Caco-2 (cell line): ENCODE measurements at regions not wholly inside any gene's neighbourhood (a gene's known extent, or its start where the extent isn't known, plus 50 kb on each side); places are given as distances from the start of the nearest gene placed in this dataset.

Experiments used
- BruUV-seq: library from RNA; stranded (reverse); fragments of 400-500 nt; replicated peaks from 2 replicates; lab custom pipeline; 2021; lab: Mats Ljungman, UMichigan
- CTCF ChIA-PET: fragments of 300-600 bp; sonication (Branson Sonifier 250); formaldehyde crosslinking; loops from one replicate; lab custom pipeline; 2022; ENCODE audit warnings: antibody characterized with exemption; lab: Charles Lee
- POLR2A ChIA-PET: fragments of 300-600 bp; sonication (Branson Sonifier 250); formaldehyde crosslinking; loops from one replicate; lab custom pipeline; 2022; ENCODE audit warnings: antibody characterized with exemption; lab: Charles Lee
- DNase-seq, 2 experiments: peaks; one replicate each; pipeline versions ENCODE4 v3.0.0 to v3.0.0-alpha.2; 2020 to 2022
- H3K27me3 ChIP-seq: replicated peaks from 2 replicates; pipeline ENCODE4 v1.6.0; 2011; ENCODE audit warnings: low read length; ENCODE audit not compliant: control insufficient read depth, insufficient read depth
- H3K36me3 ChIP-seq: 2 replicates; pipeline ENCODE4 v1.5.1; 2011; ENCODE audit warnings: low read length; ENCODE audit not compliant: control insufficient read depth, insufficient read depth
- H3K4me1 ChIP-seq: fragments of 250-450 bp; sonication (Bioruptor Pico); 2 replicates; pipeline ENCODE4 v1.5.1; 2020; ENCODE audit warnings: mild to moderate bottlenecking
- H3K4me3 ChIP-seq: 2 replicates; pipeline ENCODE4 v1.5.1; 2011; ENCODE audit warnings: low read depth, mild to moderate bottlenecking, control low read depth, low read length
- H3K9me3 ChIP-seq: fragments of 250-450 bp; sonication (Bioruptor Pico); 2 replicates; pipeline ENCODE4 v1.5.1; 2020; ENCODE audit warnings: mild to moderate bottlenecking, moderate library complexity
- H3K27ac Mint-ChIP-seq: one replicate; pipeline ENCODE4 v1.8.0; 2022; ENCODE audit warnings: mixed read lengths; ENCODE audit not compliant: unreplicated experiment
- H3K27me3 Mint-ChIP-seq: one replicate; pipeline ENCODE4 v1.8.0; 2022; ENCODE audit warnings: mixed read lengths; ENCODE audit not compliant: insufficient read depth, unreplicated experiment
- H3K36me3 Mint-ChIP-seq: one replicate; pipeline ENCODE4 v1.8.0; 2022; ENCODE audit warnings: mild to moderate bottlenecking, mixed read lengths; ENCODE audit not compliant: insufficient read depth, unreplicated experiment
- H3K4me1 Mint-ChIP-seq: one replicate; pipeline ENCODE4 v1.8.0; 2022; ENCODE audit warnings: low read depth, mixed read lengths; ENCODE audit not compliant: unreplicated experiment
- H3K4me3 Mint-ChIP-seq: one replicate; pipeline ENCODE4 v1.8.0; 2022; ENCODE audit warnings: mild to moderate bottlenecking, moderate library complexity, mixed read lengths; ENCODE audit not compliant: unreplicated experiment
- H3K9me3 Mint-ChIP-seq: one replicate; pipeline ENCODE4 v1.8.0; 2022; ENCODE audit warnings: mixed read lengths; ENCODE audit not compliant: unreplicated experiment
- CTCF ChIP-seq, 2 experiments: fragments of 200-600 bp in 1 of 2; IDR thresholded peaks; 1 replicate in 1 of 2; 2 replicates in 1 of 2; pipeline versions ENCODE4 v1.5.1 to v1.8.0; 2011 to 2022; ENCODE audit warnings: antibody characterized with exemption in 1 of 2, control low read depth in 1 of 2, inconsistent platforms in 1 of 2, low read depth in 1 of 2, low read length in 1 of 2, mild to moderate bottlenecking in 1 of 2, moderate library complexity in 1 of 2; ENCODE audit not compliant: insufficient read depth in 1 of 2, severe bottlenecking in 1 of 2, unreplicated experiment in 1 of 2
- intact Hi-C: fragments of 100-400 bp; cut with micrococcal nuclease; formaldehyde crosslinking; loops from one replicate; pipeline ENCODE4 v1.10.0; 2022; ENCODE audit not compliant: unreplicated experiment

DNA sequence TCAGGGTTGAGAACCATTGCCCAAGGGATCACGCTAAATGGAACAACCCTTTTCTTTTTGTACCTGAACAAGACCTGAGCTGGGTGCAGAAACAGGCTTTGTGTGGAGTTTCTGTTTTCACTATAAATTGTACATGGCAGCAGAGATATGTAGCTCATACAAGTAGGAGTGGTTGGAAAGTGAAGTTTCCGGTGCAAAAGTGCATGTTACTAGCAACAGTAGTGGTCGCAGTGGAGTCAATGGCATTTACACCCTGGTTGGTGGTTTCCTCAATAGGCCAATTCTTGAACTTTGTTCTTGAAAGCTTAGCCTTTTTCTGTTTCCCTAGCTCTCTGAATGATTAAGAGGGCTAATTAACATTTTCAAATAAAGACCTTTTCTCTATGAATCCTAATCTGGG is 170.7 kb downstream of the NEBL start:
- no peak for TF ChIP-seq CTCF (IDR thresholded peaks at IDR 0.05; ENCODE audit: insufficient read depth in 1 of 2, low read depth in 1 of 2, low read length in 1 of 2, severe bottlenecking in 1 of 2, unreplicated experiment in 1 of 2)
- Mint-ChIP-seq H3K27me3 (peaks cover 10% of the 10 kb centered on the region), H3K36me3 (no peaks in the 10 kb centered on the region), H3K27ac (no peak overlapping the region), H3K4me1 (no peaks in the 10 kb centered on the region), H3K4me3 (no peak overlapping the region), H3K9me3 (no peaks in the 10 kb centered on the region)
- intact Hi-C loops: no loop called here
- ChIA-PET POLR2A (interaction anchor here (0.6 kb wide), 1 partner anchor 770 kb away, joined by 5 read pairs; no protein-coding TSS in a partner anchor), CTCF (no interaction called here)
- Histone ChIP-seq H3K27me3 (no peaks in the 10 kb centered on the region), H3K4me3 (no peak overlapping the region), H3K4me1 (no peaks in the 10 kb centered on the region), H3K36me3 (no peaks in the 10 kb centered on the region), H3K9me3 (no peaks in the 10 kb centered on the region)
- no peak for DNase-seq
- no TSS peak for BruUV-seq

DNA sequence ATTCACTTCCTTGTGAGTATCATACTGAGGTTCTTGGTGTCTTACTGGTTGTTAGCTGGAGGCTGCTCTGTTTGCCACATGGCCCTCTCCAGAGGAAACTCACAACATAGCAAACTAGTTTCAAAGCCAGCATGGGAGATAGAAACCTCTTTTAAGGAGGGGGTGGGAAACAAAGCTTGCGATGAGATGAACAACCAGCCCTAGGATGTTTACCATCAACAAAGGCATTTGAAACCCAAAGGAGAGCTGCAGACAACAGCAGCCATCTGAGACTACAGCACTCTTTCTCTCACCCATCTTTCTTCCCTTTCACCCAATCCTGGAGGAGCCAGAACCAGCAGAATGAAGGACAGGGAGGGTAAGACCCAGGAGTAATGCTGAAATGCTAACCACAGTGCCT is 182.1 kb downstream of the NEBL start:
- H3K27me3 ChIP-seq: no peaks in the 10 kb centered on the region
- H3K36me3 ChIP-seq: no peaks in the 10 kb centered on the region
- peaks cover 14% of the 10 kb centered on the region for H3K4me1 Mint-ChIP-seq
- peaks cover 2% of the 10 kb centered on the region for H3K27me3 Mint-ChIP-seq
- TF ChIP-seq CTCF (IDR thresholded peaks at IDR 0.05; ENCODE audit: insufficient read depth in 1 of 2, low read depth in 1 of 2, low read length in 1 of 2, severe bottlenecking in 1 of 2, unreplicated experiment in 1 of 2): no peak
- intact Hi-C loops: no loop called here
- no peaks in the 10 kb centered on the region for H3K9me3 ChIP-seq
- CTCF ChIA-PET: no interaction called here
- no TSS peak for BruUV-seq
- no peak for DNase-seq
- POLR2A ChIA-PET: no interaction called here
- H3K36me3 Mint-ChIP-seq: no peaks in the 10 kb centered on the region
- no peaks in the 10 kb centered on the region for H3K4me1 ChIP-seq
- H3K4me3 ChIP-seq: no peak overlapping the region
- no peak overlapping the region for H3K4me3 Mint-ChIP-seq
- no peaks in the 10 kb centered on the region for H3K9me3 Mint-ChIP-seq
- H3K27ac Mint-ChIP-seq: no peak overlapping the region

DNA sequence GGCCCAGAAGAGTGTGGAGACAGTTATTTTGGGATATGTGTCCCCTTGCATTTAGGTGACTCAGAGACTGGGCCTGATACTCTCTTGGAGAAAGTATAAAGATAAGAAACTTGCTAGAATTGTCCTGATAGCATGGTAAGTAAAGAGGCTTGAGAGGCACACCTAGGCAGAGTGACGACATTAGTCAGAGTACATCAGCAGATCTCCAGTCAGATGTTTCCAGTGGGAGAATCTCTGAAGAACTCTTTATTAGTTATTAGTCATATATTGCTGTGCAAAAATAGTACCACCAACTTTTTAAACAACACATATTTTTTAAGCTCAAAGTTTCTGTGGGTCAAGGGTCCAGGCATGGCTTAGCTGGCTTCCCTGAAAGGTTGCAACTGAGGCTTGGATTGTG is 182.6 kb downstream of the NEBL start:
- intact Hi-C loops: no loop called here
- ChIA-PET POLR2A (no interaction called here), CTCF (no interaction called here)
- no peaks in the 10 kb centered on the region for H3K4me1 ChIP-seq
- no TSS peak for BruUV-seq
- Mint-ChIP-seq H3K27ac (no peak overlapping the region), H3K4me3 (no peak overlapping the region), H3K4me1 (peaks cover 14% of the 10 kb centered on the region), H3K27me3 (peaks cover 2% of the 10 kb centered on the region), H3K36me3 (no peaks in the 10 kb centered on the region), H3K9me3 (no peaks in the 10 kb centered on the region)
- no peak for TF ChIP-seq CTCF (IDR thresholded peaks at IDR 0.05; ENCODE audit: insufficient read depth in 1 of 2, low read depth in 1 of 2, low read length in 1 of 2, severe bottlenecking in 1 of 2, unreplicated experiment in 1 of 2)
- H3K36me3 ChIP-seq: no peaks in the 10 kb centered on the region
- no peaks in the 10 kb centered on the region for H3K27me3 ChIP-seq
- no peak overlapping the region for H3K4me3 ChIP-seq
- DNase-seq: no peak
- H3K9me3 ChIP-seq: no peaks in the 10 kb centered on the region
